ENCODE measurements at regions not wholly inside any gene's neighbourhood (a gene's known extent, or its start where the extent isn't known, plus 50 kb on each side); places are given as distances from the start of the nearest gene placed in this dataset.

DNA sequence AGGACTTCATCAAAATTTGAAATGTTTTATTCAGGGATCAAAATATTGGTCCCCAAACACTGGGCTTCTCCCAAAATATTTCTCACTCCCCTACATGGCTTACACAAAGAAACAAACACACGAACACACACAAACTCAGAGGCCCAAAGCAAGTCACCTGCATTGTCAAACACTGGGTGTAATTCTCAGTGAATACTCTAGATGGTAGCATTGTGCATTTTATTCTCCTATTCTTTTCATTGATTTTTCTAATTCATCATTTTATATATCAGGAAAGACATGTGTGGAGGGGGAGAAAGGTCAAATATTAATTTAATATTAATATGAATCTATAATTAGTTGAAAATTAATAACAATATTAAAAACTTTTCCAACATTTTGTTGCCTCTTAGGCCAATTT lies 72.3 kb upstream of the TNMD start:
- peak; percentile 7 for DNase-seq (ENCODE audit: low read depth)

DNA sequence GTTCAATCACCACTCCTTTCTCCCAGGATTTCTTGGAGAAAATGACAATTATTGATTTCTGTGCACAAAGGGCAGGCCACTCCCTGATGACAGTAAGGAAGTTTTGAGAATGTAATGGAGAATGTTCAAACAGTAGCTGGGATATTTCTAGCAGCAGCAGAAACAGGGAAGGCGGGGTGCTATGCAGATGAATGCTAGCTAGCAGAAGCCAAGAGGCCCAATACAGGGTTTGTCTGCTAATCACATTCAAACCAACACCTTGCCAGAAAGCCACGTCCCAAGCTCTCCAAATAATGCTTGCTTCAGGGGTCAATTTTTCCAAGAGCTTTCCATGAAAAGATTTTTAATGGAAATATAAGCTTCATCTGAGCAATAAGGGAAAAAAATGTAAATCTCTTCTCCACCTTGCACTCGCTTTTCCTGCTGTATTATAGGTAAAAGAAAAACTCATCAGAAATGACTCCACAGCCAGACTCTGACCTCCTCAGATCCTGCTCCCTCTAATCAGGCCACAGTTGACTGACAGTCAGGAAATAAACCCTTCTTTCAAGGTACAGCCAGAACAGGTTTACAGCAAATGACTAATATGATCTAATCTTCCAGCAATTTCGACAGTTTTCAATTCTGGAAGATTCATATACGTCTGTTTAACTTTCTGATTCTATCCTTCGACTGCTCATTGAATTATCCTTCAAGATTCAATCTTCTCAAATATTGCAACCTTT lies 84.7 kb upstream of the PCDH19 start:
- DNase-seq (ENCODE audit: low read depth), result no peak

DNA sequence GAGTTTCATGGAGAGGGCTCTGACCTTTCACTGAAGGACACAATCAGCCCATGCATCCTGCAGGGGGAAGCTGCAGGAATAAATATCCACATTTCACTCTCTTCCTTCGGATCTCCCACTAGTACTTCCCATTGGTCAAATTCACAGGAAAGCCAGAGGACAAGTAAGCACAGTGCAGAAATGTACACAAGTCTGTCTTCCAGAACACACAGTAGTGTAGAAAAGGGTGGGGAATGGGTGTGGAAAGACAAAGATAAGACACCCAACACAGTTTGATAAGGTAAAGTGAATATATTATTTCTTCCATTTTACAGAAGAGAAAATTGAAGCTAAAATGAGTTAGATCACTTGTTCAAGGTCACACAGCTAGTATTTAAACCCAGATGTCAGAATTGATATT lies 81.1 kb upstream of the PCDH19 start:
- no peak for DNase-seq (ENCODE audit: low read depth)

DNA sequence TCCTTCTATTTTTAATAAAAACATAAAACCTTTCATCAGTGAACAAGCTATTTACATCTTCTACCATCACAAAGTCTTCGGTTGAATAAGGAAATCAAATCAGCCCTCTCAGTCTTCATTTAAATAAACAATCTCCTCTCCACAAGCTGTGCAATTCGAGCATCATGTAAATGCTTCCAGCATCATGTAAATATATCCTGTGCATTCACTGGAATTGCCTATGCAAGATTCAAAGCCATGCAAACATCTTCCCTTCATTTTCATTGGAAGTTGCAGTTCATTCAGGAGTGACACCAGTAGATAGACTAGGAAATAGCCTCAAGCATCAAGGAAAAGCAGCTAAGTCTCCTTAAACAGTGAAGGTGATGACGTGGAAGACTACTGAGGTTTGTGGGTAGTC lies 77.7 kb upstream of the PCDH19 start:
- no peak for DNase-seq (ENCODE audit: low read depth)

DNA sequence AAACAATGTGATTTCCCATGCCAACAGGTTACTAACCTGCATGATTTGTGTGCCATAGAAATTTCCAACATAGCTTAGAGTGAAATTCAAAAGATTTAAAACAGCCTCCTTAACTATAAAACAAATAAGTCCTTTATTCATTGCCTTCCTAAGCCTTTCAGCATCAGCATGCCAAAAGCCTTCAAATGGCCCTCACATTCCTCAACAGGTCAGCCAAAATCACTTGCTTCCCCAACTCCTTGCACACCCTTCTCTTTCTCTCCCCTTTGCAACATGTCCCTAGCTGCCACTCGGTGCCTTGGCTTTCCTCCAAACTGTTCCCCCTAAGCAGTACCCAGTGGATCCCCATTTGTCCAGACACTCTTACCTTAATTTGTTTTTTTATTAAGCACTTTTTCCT lies 74.9 kb upstream of the PCDH19 start:
- no peak for DNase-seq (ENCODE audit: low read depth)

DNA sequence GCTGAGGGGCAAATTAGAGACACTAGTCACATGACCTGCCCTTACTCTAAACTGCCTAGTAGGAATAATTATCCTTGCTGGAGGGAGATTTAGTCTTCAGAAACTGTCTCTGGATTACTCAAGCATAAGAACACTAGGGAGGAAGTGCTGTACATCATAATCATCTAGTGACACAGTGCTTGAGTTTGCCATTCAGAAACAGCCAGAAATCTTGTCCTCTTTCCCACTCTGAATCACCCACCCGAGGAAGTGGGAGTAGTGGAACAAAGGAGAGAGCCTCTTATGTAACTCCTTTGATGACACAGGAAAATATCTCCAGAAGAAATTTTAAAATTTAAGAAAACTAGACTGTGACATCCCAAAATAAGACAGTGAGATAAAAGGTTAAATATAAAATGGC lies 69.3 kb upstream of the PCDH19 start:
- DNase-seq (ENCODE audit: low read depth), result no peak

DNA sequence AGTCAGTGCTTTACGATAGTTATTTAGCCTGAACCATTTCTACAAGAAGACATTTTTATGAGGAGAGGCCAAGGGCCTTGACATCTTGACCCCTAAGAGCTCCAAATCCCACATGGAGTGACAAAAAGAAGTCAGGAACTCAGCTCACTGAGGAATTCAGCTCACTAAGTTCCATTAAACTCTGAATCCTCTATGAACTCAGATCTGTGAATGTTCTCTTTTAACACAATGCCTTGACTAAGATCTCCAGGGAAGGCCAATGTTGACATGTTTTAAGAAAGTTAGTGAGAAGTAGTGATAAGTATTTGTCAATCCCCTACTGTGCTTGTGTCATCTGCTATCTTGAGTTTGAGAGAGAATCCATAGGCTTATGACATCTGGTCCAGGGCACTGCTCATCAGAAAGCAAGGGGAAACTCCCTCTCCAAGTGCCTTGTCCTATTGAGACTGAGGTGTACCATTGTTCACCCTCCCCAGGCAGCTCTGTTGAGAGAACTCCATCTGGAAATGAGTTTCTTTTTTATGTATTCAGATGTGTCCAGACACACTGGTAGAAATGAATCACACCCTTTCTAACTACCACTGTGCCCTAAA lies 68.7 kb upstream of the PCDH19 start:
- DNase-seq (ENCODE audit: low read depth), result no peak

DNA sequence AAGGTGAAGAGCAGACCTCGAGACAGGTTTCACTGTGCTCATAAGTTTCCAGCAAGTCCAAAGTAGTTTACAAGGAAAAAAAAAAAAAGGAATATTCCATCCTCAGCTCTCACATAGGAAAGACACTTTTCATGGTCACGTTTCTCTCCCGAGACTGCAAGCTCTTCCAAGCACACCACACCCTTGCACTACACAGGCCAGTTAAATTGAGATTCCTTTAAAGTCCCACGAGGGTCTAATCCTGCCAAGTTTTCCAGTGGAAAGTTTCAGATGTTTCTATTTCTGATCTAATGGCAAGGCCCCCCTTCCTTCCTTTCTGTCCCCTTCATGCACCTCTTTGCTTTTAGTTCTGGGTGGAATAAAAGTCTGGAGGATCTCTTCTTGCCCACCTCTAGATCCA lies 67.9 kb upstream of the PCDH19 start:
- DNase-seq (ENCODE audit: low read depth), result no peak

DNA sequence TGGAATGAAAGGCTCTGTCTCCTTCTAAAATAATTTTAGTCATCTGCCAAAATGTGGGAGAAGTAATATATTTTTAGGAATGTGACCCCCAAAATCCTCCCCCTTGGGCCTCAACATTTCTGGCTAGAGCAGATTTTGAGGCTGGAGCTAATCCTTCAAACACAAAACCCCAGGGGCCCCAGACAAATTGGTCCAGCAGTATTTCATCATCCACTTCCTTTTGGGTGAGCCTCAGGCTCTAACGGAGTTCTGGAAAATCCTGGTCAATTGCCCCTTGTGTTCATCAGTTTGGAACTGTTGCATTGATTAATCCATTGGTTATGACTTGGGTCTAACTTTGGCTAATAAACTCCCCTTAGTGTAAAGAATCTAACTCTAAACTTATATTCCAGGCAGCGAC lies 67.4 kb upstream of the PCDH19 start:
- no peak for DNase-seq (ENCODE audit: low read depth)

All from iris pigment epithelial cell (primary cell).